ELR (cell line): ENCODE measurements at regions not wholly inside any gene's neighbourhood (a gene's known extent, or its start where the extent isn't known, plus 50 kb on each side); places are given as distances from the start of the nearest gene placed in this dataset.

Source experiments
- DNase-seq: peaks from one replicate; pipeline ENCODE4 v3.0.0-alpha.2; 2015; ENCODE audit warnings: low read depth

DNA sequence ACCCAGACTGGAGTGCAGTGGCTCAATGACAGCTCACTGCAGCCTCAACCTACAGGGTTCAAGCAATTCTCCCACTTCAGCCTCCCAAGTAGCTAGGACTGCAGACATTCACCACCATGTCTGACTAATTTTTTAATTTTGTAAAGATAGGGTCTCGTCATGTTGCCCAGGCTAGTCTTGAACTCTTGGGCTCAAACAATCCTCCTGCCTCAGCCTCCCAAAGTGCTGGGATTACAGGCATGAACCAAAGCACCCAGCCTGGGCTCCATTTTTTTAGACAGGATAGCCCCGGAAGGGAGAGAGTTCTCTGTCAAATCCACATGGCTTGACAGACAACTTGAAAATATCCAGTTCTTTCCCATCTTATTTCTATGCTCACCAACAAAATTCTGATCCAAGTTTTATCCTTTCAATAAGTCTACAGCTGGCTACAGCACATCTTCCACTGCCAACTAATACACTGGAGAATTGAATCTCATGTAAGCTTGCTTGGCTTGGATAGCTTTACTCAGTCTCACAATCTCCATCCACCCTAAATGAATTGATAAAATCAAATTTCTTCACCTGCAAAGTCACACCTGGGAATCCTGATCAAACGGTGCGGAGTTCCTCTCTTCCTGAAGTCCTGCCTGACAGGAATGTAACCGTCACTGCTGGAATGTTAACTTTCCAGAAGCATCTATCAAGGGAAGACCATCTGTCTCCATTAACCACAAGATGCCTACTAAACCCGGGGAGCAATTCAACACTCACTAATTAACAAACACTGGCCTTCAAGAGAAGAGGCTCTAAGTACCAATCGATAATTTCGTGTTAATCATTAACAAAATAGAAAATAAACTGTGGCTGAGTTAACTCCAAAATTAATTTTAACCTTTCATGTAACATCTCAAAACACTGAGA lies 239.7 kb upstream of the MKLN1 start:
- no peak for DNase-seq

DNA sequence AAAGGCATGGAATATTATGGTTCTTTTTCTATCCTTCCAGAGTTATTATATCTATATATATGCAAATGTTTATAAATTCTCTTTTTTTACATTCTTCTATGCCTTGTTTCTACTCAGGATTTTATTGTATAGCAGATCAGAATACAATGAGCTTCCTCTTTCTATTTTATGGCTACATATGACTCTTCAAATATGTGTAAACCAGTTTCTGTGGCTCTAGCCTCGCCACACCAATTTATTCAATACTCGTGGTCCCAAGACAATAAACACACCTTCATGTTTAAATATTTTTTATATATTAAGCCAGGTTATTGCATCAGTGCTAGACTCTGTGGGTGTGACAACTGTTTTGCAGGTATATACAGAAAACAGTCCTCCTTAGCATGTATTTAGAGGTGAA lies 237.5 kb upstream of the MKLN1 start:
- no peak for DNase-seq

DNA sequence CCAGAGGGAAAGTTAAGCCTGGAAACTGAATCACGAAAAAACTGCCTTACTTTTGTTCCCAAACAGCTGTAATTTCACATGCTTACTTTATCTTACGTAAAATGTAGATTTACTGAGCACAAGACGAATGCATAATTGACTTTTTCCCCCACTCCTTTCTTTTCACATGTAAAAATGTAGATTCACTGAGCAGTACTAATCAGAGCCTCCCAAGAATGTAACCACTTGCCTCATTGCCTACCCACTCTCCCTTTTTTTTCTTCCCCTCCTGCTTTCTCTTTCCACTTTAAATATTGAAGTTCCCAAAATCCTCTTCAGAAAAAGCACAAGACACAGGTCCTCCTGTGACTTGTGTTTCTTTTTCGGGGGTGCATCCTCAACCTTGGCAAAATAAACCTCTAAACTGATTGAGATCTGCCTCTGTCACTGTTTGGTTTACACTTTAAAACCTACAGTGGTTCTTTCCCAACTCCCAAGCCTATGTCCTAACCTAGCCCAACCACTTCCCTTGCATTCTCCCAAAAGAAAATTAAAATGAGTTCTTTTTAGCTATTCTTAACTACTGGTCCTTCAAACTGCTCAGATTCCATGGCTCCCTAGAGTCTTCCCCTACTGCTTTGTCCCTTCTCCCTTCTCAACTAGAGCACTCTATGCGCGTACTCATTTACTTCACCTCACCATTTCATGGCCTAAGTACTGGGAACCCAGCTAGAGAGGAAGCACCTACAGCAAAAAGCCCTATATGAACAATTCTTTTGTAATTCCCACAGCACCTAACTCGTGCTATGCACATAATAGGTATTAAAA lies 236.6 kb upstream of the MKLN1 start:
- no peak for DNase-seq

DNA sequence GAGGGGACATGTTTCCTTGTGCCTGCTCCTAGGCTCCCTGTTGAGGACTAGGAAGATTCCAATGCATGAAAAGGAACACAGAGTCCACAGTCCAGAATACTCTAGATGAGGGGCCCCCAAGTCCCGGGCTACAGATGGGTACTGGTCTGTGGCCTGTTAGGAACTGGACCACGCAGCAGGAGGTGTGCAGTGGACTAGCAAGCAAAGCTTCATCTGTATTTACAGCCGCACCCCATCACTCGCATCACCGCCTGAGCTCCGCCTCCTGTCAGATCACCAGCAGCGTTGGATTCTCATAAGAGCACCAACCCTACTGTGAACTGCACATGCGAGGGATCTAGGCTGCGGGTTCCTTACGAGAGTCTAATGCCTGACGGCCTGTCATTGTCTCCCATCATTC lies 233.0 kb upstream of the MKLN1 start:
- no peak for DNase-seq

DNA sequence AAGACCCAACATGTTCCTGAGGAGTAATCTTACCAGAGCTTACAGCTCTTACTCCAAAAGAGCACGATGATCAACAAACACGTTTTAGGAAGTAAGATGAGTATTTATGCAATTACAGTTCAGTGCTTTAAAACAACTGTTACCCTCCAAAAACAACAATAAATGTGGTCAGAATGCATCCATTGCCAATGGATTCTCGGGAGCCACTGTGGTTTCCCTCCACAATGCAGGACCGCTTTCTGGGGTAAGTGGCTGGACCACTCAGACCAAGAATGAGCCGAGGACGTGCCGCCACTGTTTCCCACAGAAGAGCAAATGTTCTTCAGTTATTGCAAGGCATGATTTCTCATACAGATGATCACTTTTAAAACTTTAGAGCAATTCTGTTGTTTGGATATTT lies 232.3 kb upstream of the MKLN1 start:
- no peak for DNase-seq

DNA sequence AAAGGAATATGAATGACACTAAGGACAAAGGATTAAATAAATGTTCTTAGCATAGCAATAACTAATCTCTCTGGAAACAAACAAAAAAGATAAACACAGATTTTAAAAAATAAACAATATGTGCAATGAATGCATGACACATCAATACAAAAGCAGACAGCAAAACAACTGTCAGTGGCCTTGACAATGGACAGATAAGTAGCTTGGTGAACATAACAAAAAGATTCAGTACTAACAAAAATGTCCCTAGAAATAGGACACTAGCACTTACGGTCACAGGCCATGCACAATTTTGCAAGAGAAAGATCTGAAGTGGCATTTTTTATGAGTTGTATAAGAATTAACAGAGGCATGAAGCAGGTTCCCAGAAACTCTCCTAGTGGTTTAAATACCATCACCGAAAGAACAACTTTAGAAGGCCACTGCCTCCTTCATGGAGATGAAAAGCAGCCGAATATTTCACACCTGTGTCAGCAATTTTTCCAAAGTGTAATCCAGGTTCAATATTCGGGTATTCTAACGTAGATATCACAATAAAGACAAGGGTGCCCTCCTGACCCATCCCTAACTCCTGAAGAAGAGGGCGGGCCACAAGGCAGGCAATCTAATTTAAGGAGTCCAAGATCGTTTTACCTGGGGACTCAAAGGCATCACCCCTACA lies 231.3 kb upstream of the MKLN1 start:
- no peak for DNase-seq

DNA sequence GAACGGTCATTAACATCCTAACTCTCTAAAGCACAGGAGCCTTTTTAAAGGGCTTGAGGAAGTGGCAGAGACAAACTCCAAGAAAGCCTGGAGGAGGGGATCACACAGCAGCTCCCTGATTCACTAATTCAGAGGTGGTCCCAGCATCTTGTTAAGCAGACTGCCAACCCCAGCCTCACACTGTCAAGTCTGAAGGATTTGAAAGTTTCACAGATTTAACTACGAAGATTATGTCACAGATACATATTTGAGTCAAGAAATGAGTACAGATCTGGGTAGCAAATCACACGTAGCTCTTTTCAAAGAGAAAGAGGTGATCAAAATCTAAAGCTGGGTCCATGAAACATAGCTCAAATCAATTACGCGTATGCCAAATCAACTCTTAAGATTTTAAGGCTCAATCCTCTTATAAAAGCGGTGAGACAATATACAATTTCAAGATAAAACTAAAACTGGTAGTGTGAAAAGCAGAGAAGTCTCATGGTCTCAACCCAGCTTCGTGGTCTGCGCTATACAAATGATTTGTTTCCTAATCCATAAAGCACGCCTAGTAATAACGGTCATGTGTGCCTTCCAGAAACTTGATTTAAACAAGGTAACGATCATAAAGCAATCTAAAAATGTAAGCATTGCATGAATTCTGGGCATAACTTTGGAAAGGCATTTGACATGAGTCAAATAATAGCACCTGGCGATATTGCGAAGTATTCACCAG lies 229.9 kb upstream of the MKLN1 start:
- no peak for DNase-seq

DNA sequence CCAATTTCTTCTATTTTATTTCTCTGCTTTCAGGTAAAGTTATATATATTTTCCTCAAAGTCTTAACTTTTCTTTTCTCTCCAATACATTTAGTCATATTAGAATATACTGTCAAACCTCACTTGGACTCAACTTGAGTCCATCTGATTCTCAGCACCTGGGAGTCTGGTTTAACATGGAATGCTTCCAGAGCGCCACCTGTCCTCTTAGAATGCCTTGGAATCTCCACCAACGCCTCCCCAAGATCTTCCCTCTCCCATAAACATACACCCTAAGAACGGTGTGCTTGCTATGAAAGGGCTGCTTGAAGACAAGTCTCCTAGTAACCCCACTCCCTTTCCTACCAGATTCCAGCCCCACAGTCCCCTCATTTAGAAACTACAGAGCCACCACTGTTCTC lies 229.1 kb upstream of the MKLN1 start:
- no peak for DNase-seq

DNA sequence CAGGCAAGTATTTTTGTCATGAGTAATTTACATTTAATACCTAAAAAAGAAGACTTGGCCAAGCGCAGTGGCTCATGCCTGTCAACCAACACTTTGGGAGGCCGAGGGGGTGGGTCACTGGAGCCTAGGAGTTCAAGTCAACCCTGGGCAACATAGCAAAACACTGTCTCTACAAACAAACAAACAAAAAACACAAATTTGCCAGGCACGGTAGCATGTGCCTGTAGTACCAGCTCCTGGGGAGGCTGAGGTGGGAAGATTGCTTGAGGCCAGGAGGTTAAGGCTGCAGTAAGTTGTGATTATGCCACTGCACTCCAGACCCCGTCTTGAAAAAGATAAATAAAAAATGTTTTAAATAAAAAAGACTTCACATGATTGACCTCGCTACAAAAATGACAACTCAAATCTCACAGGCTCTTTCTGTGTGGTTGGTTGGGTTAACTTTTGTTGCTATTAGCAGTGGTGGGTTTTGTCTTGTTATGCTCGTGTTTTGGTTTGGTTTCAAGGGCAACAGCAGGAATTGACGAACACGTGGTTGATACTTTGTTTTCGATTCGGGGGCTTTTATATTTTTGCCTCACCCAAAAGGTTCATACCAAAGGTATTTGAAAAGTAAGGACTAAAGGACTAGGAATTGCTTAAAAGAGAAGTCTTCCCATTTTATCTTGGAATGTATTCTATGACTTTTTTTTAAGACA lies 227.2 kb upstream of the MKLN1 start:
- no peak for DNase-seq

DNA sequence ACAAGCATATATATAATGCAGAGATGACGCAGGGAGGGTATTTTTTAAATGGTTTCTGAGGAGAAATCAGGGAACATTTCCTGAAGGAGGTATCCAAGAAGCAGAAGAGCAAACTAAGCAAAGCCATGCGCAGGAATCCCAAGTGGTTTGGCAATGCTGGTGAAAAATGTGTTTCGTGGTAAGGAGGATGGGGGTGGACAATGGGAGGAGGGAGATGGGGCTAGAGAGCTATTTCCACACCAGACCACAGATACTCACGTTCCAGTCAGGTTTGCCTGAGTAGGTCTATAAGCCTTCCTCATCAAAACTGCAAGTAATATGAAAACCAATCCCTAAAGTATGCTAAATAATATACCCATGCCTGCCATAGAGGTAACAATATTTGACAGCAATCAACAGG lies 223.7 kb upstream of the MKLN1 start:
- peak; percentile 57 for DNase-seq

DNA sequence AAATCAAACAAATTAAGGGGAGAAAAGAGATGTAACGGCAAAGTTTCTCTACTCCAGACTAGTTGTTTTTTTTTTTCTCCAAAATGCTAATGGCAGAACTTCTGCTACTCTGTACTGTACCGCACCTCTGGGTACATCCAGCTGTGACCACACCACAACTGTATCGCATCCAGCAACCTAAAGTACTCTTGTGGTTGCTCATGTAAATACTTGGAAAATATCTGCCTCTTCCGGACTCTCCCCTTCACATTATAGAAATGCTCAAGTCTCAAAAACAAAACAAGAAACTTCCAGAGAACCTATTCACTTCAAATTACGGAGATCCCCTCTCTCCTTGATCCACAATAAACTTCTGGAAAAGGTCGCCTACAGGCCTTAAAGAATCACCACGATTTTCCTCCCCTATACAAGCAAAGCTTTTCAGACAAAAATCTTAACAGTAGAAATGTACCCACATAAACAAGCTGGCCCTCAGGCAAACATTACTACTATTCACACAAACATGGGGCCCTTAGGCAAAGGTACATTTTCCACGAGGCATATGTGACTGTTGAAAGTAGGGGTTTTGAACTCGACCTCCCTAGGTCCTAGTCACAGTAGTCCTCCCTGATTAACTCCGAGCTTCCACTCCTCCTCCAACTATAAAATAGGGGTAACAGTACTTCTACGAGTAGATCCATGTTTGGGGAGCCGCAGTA lies 222.9 kb upstream of the MKLN1 start:
- no peak for DNase-seq

DNA sequence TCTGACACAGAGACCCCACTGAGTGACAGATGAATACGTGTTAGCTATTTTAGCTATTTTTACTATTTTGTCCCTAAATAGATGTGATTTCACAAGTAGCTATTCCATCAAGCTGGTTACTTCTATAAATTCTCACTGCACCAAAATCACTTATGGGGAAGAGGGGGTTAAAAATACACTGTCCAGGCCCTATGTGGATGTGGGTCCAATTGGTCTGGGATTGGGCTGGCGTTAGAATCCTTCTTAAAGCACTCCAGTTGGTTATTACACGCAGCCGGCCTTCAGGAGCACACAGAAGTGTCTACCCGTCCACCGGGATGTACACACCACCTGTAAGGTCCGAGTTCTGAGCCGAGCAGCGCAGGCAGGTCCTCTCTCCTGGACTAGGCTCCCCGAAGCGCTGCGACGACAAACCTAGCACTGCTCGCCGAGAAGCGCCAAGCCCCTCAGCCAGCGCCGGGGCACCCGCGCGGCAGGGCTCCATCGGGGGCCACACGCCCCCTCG lies 222.3 kb upstream of the MKLN1 start:
- DNase-seq, result peak; percentile 35

DNA sequence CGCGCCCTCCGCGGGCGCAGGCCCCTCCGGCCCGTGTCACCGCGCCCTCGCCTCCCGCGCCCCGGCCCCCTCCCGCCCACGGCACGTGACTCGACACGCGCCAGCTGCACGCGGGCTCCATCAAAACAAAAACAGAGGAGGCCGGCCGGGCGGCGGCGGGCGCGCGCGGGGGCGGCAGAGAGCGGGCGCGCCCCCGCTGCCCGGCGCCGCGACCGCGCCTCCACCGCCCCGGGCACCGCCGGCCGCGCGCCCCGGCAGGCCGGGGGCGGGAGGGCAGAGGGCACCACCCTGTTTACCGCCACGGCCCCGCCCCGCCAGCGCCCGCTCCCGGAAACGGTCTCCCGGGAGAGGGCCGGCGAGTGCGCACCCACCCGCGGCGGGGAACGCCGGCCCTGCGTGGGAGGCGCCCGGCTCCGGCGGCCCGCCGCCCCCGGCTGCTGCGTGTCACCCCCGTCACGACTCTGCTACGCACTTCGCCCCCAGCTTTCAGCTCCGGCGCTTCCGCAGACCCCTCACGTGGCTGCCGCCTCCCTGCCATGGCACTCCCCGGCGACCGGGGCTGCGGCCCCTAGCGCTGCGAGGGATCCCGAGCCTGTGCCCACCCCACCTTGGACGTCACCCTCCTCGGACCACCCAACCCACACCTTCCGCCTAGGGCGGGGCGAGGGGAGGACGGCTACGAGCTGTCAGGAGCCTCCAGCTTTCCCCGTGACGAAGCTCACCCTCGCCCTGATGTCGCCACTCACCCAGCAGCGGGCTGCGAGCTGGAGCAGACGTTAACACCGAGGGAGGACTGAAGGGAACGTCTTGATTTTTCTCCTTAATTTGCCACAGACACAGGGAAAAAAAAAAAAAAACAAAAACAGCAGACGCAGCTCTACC lies 221.6 kb upstream of the MKLN1 start:
- DNase-seq, result peak; percentile 80

DNA sequence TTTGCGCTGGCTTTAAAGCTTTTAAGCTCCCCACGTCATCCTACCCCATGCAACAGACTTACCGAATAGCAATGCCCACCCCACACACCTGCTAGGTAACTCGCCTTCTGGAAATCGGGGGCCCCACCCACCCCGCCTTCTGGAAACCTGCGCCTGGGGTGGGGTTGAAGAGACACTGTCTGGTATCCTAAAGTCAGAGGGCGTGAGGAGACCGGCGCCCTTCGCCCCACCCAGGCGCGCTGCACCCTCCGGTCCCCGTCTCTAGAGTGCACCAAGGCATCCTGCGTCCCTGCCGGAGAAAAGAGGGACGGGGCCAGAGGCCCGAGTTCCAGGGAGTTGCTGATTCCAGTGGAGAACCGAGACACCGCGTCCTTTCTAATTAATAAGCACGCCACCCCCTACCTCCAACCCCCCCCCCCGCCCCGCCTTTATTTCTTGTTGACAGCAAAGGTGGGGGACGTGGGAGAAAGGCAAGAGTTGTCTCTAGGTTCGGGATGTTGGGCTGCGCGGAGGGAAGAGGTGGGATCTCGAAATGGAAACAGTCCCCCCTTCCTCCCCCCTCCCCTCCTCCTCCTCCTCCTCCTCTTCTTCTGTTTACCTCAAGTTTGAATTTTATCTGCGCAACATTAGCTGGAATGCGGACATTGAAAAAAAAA lies 220.9 kb upstream of the MKLN1 start:
- DNase-seq, result peak; percentile 58

DNA sequence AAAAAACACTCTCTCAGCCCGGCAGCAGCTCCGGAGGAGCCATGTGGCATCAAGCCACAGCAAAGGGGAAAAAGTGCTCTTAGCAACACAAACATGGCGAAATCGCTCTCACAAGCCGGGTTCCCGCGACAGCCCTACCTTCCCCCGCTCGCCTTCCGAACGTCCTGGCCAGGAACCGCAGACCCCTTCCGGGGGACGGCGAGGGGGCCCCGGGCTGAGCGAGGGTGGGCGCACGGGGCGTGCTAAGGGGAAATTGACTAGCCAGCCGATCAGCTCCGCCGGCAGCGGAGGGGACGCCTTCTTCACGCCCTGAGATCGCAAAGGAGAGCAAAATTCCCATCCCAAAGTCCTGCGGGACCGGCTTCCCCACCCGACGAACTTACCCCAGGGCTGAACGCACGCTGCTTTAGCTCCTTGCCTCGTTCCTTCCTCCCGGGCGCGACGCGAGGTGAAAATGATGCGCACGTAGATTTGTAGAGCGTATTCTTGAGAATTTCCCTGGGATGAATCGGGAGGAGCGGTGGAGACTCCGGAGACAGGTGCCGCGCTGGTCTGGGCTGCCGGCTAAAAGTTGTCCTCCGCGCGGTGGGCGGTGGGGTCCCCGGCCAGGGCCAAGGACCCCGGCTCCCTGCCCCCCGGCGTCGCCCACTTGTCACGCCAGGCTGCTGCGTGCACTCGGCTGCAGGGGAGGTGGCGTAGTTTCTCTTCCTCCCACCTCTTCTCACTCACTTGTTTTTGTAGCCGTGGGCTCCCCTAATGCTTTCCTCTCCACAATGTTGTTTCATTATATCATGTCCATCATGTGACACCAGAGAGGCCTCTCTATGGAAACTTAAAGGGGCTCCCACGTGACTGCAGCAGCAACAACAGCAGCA lies 220.1 kb upstream of the MKLN1 start:
- peak; percentile 85 for DNase-seq

DNA sequence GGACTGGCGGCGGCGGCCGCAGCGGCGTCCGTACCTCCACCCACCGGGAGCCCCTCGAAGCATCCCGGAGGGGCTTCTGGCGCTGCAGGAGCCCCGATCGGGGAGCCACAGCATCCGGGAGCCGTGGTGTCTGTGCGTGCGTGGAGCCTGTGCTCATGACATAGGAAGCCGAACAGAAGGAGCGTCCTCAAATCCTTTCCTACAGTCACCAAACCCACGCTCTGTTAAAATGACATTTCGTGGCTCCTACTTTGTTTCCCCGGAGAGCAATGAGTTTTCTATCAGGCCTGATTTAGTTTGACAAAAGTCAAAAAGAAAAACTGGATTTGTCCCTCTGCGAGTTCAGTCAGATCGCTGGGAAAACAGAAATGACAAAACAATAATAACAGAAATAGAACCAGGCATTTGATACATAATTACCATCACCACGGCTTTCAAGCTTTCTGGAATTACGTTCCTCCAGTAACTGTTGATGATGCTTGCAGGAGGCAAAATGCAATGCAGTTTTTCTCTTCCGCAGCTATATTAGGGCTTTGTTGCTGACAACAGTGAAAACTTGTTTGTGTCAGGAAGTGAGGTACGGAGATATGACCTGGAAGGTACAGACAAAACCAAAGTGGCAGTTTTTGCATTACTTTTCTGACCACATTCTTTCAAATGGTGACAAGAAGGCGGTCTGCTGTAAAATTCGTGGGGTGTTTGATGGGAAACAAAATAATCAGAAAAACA lies 219.3 kb upstream of the MKLN1 start:
- peak; percentile 56 for DNase-seq

DNA sequence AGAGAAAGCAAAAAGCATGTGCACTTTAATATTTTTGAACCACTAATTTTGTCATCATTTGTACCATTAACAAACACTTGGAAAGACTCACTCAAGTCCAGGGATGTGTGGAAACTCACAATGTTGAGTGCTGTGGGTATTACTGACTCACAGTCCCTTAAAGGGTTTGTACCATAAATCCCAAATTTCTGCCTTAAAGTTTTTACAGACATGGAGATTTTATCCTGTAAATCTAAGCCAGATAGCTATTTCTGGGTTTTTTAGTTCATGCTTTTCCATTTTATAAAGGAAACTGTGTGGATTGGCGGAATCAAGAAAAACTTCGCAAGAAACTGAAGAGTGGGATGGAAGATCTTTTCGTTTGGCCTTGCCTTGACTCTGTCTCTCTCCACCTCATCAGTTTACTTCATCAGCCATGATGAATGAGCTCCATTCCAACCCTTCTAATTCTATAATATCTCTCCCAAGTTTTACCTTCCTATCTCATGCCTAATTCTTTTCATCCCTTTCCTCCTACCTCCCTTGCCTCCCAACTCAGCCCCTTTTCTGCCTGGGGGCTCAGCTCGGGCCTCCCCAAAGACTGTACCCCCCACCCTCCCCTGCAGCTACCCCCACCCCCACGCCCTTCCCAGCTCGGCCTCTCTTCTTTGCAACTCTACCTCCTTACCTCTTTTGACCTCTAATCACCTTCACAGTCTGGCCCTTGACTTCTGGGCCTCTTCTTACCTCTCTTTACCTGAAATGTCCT lies 218.5 kb upstream of the MKLN1 start:
- DNase-seq, result peak; percentile 57
